Stomach (tissue), 4 donors: ENCODE measurements at regions not wholly inside any gene's neighbourhood (a gene's known extent, or its start where the extent isn't known, plus 50 kb on each side); places are given as distances from the start of the nearest gene placed in this dataset.

Experiments
- CTCF ChIP-seq, 7 experiments: fragments of 450-650 bp in 4 of 7; fragments of 200-600 bp in 3 of 7; sonication (generic) in 3 of 7; IDR thresholded peaks; one replicate each; pipeline ENCODE4 v1.5.1; 2016 to 2019; ENCODE audit warnings: antibody characterized with exemption in 7 of 7, control low read depth in 2 of 7, mild to moderate bottlenecking in 1 of 7
- POLR2A ChIP-seq, 4 donors: fragments of 450-650 bp; IDR thresholded peaks; one replicate each; pipeline ENCODE4 v1.6.1; 2016; ENCODE audit warnings: antibody characterized with exemption in 4 of 4, control low read depth in 2 of 4, mild to moderate bottlenecking in 1 of 4, moderate library complexity in 1 of 4

- no peak for TF ChIP-seq CTCF (IDR thresholded peaks at IDR 0.05)
- TF ChIP-seq POLR2A (IDR thresholded peaks at IDR 0.05) = no peak
Measured at GRCh38 chr5:135097390-135097789, 63.4 kb upstream of the PITX1 start.
